Pons (tissue), 1 donor: ENCODE measurements at regions not wholly inside any gene's neighbourhood (a gene's known extent, or its start where the extent isn't known, plus 50 kb on each side); places are given as distances from the start of the nearest gene placed in this dataset.

Experiments
- DNase-seq: peaks from one replicate; pipeline ENCODE4 v3.0.0-alpha.2; 2016; ENCODE audit warnings: low spot score

GRCh38 chr12:44961887-44962286 is 85.8 kb upstream of the NELL2 start:
- DNase-seq = no peak

GRCh38 chr12:44960856-44961255 is 84.7 kb upstream of the NELL2 start:
- no peak for DNase-seq

DNA sequence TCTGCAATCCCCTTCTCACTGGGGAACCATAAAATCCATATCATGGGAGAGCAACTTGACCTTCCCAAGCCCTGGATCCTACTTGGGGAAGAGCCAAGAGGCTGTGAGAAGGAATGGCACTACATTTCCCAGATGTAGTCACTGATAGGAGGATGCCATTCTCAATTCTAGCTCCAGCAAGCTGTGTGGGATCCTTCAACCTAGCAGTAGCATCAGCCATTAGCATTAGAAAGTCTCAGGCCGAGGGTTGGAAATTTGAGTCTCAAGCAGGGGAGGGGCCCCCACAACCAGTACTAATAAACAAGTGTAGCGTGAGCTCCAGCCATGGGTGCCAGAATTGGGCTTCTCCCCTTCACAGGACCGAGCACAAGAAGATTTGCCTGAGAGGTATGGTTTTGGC is 84.3 kb upstream of the NELL2 start:
- DNase-seq = no peak

GRCh38 chr12:44947163-44947562 is 71.0 kb upstream of the NELL2 start:
- DNase-seq = no peak

- no peak for DNase-seq
Measured at GRCh38 chr12:44942714-44943113, 66.6 kb upstream of the NELL2 start.

GRCh38 chr12:44930972-44931600 is 55.0 kb upstream of the NELL2 start:
- DNase-seq = peak; percentile 69

DNA sequence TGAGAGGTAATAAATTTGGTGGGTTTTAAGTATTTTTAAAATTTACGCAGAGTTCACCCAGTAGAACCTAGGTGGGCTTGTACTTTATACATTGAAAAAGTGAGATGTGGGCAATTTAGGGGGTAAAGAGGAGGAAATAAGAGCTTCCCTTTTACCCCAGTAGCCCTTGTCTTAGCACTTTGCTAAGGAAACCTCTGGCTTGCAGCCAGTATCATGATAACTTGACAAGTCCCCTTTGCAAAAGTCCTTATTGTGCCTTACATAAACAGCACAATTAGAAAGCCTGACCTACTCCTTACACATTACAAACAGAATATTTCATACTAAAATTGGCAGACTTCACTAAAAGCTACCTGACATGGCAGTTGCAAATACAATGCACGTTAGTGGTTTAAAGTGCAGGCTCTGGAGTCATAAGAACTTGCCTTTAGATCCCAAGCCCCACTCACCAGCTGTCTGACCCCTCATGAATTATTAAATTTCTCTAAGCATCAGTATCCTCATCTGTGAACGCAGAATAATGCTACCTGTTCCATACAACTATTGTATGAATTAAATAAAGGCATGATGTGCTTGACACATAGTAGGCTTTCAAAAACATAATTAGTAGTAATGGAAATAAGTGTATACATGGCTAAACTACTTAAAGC is 53.2 kb upstream of the NELL2 start:
- no peak for DNase-seq
